Fibroblast of upper back skin (primary cell): ENCODE measurements at regions not wholly inside any gene's neighbourhood (a gene's known extent, or its start where the extent isn't known, plus 50 kb on each side); places are given as distances from the start of the nearest gene placed in this dataset.
"Not testable (repeated sequence)": the region's sequence is repeated elsewhere in the genome, so short reads cannot be mapped to it uniquely, and the experiment has no call there.

Experiments
- DNase-seq: peaks from one replicate; pipeline ENCODE4 v3.0.0-alpha.2; 2013

DNA sequence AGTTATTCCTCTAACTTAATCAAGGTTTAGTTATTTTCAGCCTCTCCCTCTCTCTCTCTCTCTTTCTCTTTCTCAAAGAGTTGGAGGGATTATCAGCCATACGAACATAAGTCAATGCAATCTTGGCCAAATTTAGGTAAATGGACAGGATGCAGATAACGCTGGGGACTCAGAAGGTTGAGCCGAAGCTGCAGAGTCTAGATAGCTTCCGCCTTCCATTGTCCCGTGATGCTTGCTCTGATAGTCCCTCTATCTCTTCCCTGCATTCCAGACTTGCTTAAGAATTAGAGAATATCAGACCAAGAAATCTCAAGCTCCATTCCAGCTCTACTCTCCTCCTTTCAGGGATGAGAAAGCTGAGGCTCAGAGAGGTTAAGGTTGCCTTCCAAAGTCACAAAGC lies 502.8 kb upstream of the TNP1 start:
- no peak for DNase-seq

GRCh38 chr2:217362286-217362685 lies 502.4 kb upstream of the TNP1 start:
- no peak for DNase-seq

- no peak for DNase-seq
Observed at GRCh38 chr2:217361483-217361880, 501.6 kb upstream of the TNP1 start.

- DNase-seq: peak; percentile 94
Observed at GRCh38 chr2:217360781-217361482, 501.1 kb upstream of the TNP1 start.

- no peak for DNase-seq
Observed at GRCh38 chr2:217360111-217360510, 500.2 kb upstream of the TNP1 start.

- no peak for DNase-seq
Observed at GRCh38 chr2:217357886-217358620, 498.2 kb upstream of the TNP1 start.

DNA sequence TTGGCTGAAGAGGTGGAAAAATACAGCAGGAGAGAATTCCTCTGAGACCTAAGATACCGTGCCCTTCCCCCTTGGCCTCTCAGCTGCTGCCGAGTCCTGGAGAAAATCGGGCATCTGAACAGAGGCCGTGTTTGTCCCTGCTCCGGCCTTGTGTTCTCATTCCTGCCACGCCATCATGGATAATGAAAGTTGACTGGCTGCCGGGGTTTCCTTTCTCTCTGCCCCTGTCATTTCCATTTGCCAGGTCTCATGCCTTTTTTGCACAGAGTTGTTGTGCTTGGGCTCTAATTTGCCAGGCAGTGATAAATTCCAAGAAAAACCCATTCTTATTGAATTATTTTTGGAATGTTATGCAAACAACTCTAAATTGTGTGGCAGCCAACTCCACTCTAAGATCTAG lies 496.9 kb upstream of the TNP1 start:
- no peak for DNase-seq

GRCh38 chr2:217356142-217356541 lies 496.3 kb upstream of the TNP1 start:
- no peak for DNase-seq

DNA sequence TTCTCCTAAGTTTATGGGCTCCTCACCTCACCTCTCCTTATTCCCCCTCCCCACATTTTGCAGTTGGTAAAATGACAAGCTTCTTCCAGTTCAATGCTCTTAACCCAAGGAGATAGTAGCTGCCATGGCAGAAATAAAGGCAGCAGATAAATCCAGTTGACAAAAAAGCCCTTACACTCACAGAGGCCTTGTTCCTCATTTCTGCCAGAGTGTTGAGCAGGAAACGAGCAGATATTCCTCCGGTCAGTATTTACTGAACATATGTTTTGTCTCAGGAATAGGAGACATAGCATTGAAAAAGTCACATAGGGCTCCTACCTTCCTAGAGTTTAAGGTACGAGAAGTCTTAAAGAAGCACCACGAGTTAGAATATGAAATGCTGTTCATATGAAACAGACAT lies 493.7 kb upstream of the TNP1 start:
- DNase-seq: no peak

- no peak for DNase-seq
Observed at GRCh38 chr2:217351378-217351777, 491.5 kb upstream of the TNP1 start.

DNA sequence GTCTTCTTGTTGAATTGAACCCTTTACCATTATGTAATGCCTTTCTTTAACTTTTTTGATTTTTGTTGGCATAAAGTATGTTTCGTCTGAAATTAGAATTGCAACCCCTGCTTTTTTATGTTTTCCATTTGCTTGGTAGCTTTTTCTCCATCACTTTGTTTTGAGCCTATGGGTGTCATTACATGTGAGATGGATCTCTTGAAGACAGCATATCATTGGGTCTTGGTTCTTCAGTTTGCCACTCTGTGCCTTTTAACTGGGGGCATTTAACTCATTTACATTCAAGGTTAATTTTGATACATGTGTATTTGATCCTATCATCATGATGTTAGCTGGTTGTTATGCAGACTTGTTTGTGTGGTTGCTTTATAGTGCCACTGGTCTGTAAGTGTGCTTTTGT lies 489.4 kb upstream of the TNP1 start:
- DNase-seq: no peak

DNA sequence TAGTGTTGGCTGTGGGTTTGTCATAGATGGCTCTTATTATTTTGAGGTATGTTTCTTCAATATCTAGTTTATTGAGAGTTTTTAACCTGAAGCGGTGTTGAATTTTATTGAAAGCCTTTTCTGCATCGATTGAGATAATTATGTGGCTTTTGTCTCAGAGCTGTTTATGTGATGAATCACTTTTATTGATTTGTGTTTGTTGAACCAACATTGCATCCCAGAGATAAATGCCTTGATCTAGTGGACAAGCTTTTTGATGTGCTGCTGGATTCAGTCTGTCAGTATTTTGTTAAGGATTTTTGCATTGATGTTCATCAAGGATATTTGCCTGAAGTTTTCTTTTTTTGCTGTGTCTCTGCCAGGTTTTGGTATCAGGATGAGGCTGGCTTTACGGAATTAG lies 487.8 kb upstream of the TNP1 start:
- DNase-seq: not testable (repeated sequence)

DNA sequence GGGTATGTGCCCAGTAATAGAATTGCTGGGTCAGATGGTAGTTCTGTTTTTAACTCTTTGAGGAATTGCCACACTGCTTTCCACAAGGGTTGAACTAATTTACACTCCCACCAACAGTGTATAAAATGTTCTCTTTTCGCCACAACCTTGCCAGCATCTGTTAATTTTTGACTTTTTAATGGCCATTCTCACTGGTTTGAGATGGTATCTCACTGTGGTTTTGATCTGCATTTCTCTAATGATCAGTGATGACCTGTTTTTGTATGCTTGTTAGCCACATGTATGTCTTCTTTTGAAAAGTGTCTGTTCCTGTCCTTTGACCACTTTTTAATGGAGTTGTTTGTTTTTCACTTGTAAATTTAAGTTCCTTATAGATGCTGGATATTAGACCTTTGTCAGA lies 486.2 kb upstream of the TNP1 start:
- DNase-seq: not testable (repeated sequence)

- no peak for DNase-seq
Observed at GRCh38 chr2:217340899-217341298, 481.0 kb upstream of the TNP1 start.

DNA sequence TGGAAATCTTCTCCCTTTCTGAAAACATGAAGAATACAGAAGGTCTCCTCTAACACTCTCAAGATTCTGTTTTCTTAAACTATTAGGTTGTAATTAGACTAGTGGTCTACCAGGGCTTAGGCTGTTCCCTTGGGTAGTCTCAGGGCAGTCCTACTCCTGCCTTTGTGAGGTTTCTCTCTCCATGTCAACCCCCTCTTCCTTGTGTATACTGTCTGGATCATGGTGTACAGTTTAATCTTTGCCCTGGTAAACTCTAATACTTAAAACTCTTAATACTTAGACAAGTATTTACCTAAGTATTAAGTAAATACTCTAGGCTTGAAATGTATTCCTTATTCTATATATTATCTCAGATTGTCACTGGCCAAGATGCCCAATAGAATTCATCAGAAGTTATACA lies 480.3 kb upstream of the TNP1 start:
- DNase-seq: no peak

- no peak for DNase-seq
Observed at GRCh38 chr2:217339753-217340152, 479.9 kb upstream of the TNP1 start.

DNA sequence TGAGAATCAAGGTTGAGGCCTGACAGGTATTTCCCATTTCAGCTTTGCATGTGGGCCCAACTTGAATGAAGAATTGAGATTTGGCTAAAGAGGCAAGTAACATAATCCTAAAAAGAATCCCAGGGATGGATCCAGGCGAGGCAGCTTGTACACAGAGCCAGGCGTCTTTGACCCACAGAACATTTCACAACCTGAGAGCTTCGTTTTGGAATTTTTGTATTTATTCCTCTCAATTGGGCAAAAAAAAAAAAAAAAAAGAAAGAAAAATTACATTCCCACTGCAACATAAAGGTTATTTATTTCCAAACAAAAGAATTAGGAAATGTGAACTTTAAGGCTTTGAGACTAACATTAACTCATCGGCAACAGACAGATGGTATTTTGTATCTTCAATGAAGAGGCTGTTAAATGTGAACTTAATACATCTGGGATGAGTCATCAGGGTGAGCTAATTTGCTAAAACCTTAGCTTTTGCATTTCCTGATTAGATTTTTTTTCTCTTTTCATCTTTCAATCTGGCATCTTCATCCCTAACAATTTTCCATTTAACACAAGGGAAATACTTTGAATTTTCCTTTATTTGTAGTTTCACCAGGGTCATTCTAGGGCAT lies 478.5 kb upstream of the TNP1 start:
- peak; percentile 87 for DNase-seq

DNA sequence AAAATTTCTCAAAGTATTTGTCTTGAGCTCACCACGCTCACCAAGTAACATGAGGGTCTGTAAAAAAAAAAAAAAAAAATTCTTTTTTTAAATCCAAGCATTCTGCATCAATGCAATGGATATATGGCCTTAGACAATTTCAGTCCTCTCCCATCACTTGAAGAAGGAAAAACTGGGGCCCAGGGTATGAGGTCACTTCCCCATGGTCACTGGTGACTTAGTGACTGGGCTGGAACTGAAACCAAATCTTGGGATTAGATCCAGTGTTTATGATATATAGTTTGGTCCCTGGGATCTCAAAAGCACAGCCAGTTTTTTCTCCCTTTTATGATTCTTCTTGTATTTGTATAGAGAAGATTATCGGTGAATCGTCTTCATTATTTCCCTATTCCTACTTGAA lies 477.9 kb upstream of the TNP1 start:
- no peak for DNase-seq

- no peak for DNase-seq
Observed at GRCh38 chr2:217336694-217337093, 476.8 kb upstream of the TNP1 start.

- no peak for DNase-seq
Observed at GRCh38 chr2:217335341-217335966, 475.6 kb upstream of the TNP1 start.

DNA sequence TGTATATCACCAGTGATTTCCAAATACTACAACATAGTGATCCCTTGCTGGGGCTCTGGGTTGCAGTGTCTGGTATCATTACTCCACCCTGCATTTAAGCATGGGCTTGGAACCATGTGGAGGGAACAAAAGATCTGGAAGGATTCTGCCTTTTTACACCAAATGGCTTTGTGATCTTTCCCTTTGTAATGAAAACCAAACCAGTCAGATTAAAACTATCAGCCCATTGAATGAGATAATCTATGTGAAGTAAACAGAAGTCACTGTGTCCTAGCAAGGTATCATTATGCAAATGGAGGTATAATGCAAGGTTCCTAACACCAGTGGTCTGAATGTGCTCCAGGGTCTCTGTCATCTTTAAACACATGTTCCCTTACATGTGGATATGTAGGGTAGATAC lies 474.7 kb upstream of the TNP1 start:
- DNase-seq: no peak

DNA sequence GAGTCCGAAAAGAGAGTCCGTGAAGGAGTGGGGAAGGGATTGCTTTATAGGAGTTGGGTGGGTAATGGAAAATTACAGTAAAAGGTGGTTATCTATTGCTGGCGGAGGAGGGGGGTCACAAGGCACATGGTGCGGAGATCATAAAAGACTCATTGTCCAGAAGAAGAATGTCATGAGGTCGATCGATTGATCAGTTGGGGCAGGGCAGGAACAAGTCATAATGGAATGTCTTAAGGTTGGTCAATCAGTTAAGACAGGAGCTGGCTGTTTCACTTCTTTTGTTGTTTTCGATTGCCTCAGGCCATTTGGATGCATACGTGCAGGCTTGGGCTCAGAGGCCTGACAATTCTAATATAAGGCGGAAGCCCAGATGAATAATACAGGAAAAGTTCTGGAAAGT lies 473.0 kb upstream of the TNP1 start:
- no peak for DNase-seq

DNA sequence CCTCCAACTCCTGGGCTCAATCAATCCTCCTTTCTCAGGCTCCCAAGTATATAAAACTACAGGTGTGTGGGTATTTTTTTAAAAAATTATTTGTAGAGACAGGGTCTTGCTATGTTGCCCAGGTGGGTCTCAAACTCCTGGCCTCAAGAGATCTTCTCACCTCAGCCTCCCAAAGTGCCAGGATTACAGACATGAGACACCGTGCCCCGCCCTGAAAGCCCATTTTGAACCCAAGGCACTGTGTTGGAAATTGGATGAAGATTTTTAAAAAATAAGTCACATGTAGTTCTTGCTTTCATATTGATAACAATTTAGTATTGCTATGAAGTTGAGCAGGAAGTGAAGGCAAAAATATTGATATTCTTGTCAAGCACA lies 472.5 kb upstream of the TNP1 start:
- no peak for DNase-seq
